Hepatocyte (in vitro differentiated cells): ENCODE measurements at regions not wholly inside any gene's neighbourhood (a gene's known extent, or its start where the extent isn't known, plus 50 kb on each side); places are given as distances from the start of the nearest gene placed in this dataset.

Source experiments
- EZH2 ChIP-seq: fragments of 200-600 bp; sonication (generic); IDR thresholded peaks from 2 replicates; pipeline ENCODE4 v1.6.1; 2016; ENCODE audit warnings: antibody characterized with exemption, mild to moderate bottlenecking, borderline replicate concordance
- EZH2phosphoT487 ChIP-seq: fragments of 200-600 bp; sonication (generic); IDR thresholded peaks from one replicate; pipeline ENCODE4 v1.6.1; 2018; ENCODE audit warnings: antibody characterized with exemption, mild to moderate bottlenecking, low read depth, moderate library complexity; ENCODE audit not compliant: unreplicated experiment, severe bottlenecking
- TF ChIP-seq, protein P1 (sequence below): fragments of 200-600 bp; sonication (generic); IDR thresholded peaks from 2 replicates; pipeline ENCODE4 v1.5.1; 2016; ENCODE audit warnings: antibody characterized with exemption, mild to moderate bottlenecking; ENCODE audit not compliant: poor library complexity

DNA sequence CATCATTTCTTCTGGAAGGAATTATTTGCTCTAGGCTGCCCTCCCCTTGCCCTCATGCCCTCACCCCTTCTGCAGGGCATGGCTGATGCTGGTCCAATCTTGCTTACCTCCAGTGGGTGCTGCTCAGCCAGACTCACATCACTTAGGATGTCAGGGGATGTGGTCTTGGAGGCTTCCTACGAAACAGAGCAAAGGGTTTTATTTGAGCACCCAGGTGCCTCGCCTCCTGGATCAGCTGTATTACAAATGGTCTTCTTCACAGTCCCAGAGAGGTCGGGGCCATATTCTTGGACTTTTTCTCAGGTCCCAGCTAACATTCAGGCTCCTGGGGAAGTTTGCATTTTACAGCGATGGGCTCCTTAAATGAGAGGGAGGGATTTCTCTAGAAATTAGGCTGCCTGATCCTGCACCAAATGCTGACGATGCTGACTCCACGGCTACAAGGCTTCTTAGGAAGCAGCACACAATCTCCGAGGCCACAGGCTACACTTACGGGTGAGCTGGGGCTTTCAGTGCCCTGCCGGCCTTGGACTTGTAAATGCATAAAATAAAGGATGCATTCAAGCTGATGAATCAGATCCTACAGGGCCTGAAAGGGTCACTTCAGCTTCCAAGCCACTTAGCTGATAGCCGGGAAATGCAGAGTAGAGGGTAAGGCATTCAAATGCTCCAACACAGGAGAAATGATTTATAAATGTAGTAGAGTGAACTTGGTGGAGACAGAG, 159.8 kb upstream of the ECI2 start:
- TF ChIP-seq, protein P1, sequence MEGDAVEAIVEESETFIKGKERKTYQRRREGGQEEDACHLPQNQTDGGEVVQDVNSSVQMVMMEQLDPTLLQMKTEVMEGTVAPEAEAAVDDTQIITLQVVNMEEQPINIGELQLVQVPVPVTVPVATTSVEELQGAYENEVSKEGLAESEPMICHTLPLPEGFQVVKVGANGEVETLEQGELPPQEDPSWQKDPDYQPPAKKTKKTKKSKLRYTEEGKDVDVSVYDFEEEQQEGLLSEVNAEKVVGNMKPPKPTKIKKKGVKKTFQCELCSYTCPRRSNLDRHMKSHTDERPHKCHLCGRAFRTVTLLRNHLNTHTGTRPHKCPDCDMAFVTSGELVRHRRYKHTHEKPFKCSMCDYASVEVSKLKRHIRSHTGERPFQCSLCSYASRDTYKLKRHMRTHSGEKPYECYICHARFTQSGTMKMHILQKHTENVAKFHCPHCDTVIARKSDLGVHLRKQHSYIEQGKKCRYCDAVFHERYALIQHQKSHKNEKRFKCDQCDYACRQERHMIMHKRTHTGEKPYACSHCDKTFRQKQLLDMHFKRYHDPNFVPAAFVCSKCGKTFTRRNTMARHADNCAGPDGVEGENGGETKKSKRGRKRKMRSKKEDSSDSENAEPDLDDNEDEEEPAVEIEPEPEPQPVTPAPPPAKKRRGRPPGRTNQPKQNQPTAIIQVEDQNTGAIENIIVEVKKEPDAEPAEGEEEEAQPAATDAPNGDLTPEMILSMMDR = no peak
- TF ChIP-seq EZH2 = no peak
- no peak for TF ChIP-seq EZH2phosphoT487
